ENCODE measurements at regions not wholly inside any gene's neighbourhood (a gene's known extent, or its start where the extent isn't known, plus 50 kb on each side); places are given as distances from the start of the nearest gene placed in this dataset.

DNA sequence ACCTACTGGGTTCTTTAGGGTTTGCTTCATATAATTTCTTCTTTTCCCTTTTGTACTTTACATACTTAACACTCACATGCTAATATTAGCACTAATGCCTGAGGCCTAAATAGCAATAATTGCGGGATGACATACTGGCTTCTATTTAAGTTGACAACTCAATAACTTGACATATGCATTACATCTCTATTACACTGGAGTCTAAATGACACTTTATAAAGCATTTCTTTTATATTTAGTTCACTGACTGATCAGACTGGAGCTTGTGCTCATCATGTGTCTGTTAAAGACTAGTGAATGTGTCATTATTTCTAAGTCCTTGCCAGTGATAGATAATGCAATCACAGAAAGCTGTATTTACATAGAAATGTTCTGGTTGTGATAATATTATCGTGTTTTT is 472.1 kb upstream of the SEMA3A start:
- Histone ChIP-seq H3K9ac (ENCODE audit: low read length) (no peak overlapping the region), H3K4me3 (ENCODE audit: low read length) (no peak overlapping the region), H2AFZ (ENCODE audit: low read depth, low read length) (no peak overlapping the region), H3K4me1 (ENCODE audit: low read length) (no peaks in the 10 kb centered on the region), H3K36me3 (replicated peaks; ENCODE audit: low read depth, low read length) (no peaks in the 10 kb centered on the region), H3K27ac (ENCODE audit: low read length) (no peak overlapping the region), H4K20me1 (ENCODE audit: insufficient read depth, low read length) (no peaks in the 10 kb centered on the region), H3K27me3 (ENCODE audit: low read depth, low read length) (no peaks in the 10 kb centered on the region), H3K79me2 (ENCODE audit: low read length) (no peaks in the 10 kb centered on the region), H3K9me3 (ENCODE audit: insufficient read depth, low read length) (no peaks in the 10 kb centered on the region), H3K4me2 (ENCODE audit: low read length) (no peak overlapping the region)
- TF ChIP-seq, protein P1, sequence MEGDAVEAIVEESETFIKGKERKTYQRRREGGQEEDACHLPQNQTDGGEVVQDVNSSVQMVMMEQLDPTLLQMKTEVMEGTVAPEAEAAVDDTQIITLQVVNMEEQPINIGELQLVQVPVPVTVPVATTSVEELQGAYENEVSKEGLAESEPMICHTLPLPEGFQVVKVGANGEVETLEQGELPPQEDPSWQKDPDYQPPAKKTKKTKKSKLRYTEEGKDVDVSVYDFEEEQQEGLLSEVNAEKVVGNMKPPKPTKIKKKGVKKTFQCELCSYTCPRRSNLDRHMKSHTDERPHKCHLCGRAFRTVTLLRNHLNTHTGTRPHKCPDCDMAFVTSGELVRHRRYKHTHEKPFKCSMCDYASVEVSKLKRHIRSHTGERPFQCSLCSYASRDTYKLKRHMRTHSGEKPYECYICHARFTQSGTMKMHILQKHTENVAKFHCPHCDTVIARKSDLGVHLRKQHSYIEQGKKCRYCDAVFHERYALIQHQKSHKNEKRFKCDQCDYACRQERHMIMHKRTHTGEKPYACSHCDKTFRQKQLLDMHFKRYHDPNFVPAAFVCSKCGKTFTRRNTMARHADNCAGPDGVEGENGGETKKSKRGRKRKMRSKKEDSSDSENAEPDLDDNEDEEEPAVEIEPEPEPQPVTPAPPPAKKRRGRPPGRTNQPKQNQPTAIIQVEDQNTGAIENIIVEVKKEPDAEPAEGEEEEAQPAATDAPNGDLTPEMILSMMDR (IDR thresholded peaks at IDR 0.05; ENCODE audit: low read depth, low read length): no peak

DNA sequence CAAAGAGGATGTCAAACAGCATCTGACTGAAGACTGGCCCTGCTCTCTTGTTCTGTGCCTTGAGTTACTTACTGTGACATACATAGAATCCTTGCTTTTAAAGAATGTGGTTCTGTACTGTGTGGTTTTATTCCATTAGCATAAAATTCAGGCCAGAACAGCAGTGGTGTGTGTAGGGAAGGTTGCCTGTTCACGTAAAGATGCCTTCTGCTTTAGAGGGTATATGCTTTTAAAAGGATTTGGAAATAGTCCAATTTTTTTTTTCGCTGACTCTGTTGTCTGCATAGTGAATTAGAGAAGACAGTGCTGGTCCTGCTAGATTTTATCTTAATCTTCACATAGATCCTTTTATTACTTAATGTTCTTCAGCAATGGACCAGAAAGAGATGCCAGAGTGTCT is 470.8 kb upstream of the SEMA3A start:
- no peaks in the 10 kb centered on the region for H4K20me1 ChIP-seq (ENCODE audit: insufficient read depth, low read length)
- H3K27ac ChIP-seq (ENCODE audit: low read length): no peak overlapping the region
- no peaks in the 10 kb centered on the region for H3K36me3 ChIP-seq (replicated peaks; ENCODE audit: low read depth, low read length)
- H3K4me1 ChIP-seq (ENCODE audit: low read length): no peaks in the 10 kb centered on the region
- H3K9me3 ChIP-seq (ENCODE audit: insufficient read depth, low read length): no peaks in the 10 kb centered on the region
- no peaks in the 10 kb centered on the region for H3K79me2 ChIP-seq (ENCODE audit: low read length)
- no peaks in the 10 kb centered on the region for H3K27me3 ChIP-seq (ENCODE audit: low read depth, low read length)
- no peak overlapping the region for H3K9ac ChIP-seq (ENCODE audit: low read length)
- H3K4me2 ChIP-seq (ENCODE audit: low read length): no peak overlapping the region
- TF ChIP-seq, protein P1 (IDR thresholded peaks at IDR 0.05; ENCODE audit: low read depth, low read length): no peak
- no peak for TF ChIP-seq EZH2phosphoT487 (IDR thresholded peaks at IDR 0.05; ENCODE audit: low read depth)
- H3K4me3 ChIP-seq (ENCODE audit: low read length): no peak overlapping the region
- H2AFZ ChIP-seq (ENCODE audit: low read depth, low read length): no peak overlapping the region

DNA sequence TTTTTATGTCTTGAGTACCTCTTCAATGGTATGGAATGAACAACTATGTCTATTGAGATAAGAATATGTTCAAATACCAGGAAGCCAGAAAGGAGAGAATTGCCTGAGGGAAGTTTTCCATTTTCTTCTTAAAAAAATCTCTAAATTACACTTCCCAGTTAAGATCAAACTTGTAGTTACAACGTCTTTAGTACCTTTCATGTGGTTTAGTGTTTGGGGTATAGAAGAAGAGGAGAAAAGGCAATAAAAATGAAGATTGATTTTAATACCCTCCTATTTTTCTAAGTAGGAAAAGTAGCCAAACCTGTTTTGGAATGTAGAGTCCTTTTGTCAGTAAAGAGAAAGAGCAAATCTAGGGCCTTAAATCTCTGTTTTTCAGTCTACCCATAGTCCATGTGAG is 470.0 kb upstream of the SEMA3A start:
- H3K79me2 ChIP-seq (ENCODE audit: low read length): no peaks in the 10 kb centered on the region
- H3K4me1 ChIP-seq (ENCODE audit: low read length): no peaks in the 10 kb centered on the region
- no peak overlapping the region for H3K9ac ChIP-seq (ENCODE audit: low read length)
- H3K27me3 ChIP-seq (ENCODE audit: low read depth, low read length): no peaks in the 10 kb centered on the region
- no peak overlapping the region for H3K4me2 ChIP-seq (ENCODE audit: low read length)
- no peak overlapping the region for H3K4me3 ChIP-seq (ENCODE audit: low read length)
- no peaks in the 10 kb centered on the region for H3K9me3 ChIP-seq (ENCODE audit: insufficient read depth, low read length)
- H4K20me1 ChIP-seq (ENCODE audit: insufficient read depth, low read length): no peaks in the 10 kb centered on the region
- no peak for TF ChIP-seq EZH2phosphoT487 (IDR thresholded peaks at IDR 0.05; ENCODE audit: low read depth)
- TF ChIP-seq, protein P1 (IDR thresholded peaks at IDR 0.05; ENCODE audit: low read depth, low read length): no peak
- no peak overlapping the region for H2AFZ ChIP-seq (ENCODE audit: low read depth, low read length)
- H3K36me3 ChIP-seq (replicated peaks; ENCODE audit: low read depth, low read length): no peaks in the 10 kb centered on the region
- no peak overlapping the region for H3K27ac ChIP-seq (ENCODE audit: low read length)

DNA sequence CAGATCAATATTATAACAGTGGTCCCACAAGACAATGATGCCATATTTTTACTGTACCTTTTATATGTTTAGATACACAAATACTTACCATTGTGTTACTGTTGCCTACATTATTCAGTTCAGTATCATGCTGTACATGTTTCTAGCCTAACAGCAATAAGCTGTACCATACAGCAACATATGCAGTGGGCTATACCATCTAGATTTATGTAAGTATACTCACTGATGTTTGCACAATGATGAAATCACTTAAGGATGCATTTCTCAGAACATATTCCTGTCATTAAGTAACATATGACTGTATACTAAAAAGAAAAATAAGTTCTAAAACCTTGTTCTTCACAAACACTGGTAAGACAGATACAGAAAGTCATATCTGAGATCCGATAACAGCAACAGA is 468.6 kb upstream of the SEMA3A start:
- Histone ChIP-seq H3K4me1 (ENCODE audit: low read length) (no peaks in the 10 kb centered on the region), H3K9ac (ENCODE audit: low read length) (no peak overlapping the region), H3K4me2 (ENCODE audit: low read length) (no peak overlapping the region), H3K79me2 (ENCODE audit: low read length) (no peaks in the 10 kb centered on the region), H3K27me3 (ENCODE audit: low read depth, low read length) (no peaks in the 10 kb centered on the region), H2AFZ (ENCODE audit: low read depth, low read length) (no peak overlapping the region), H3K27ac (ENCODE audit: low read length) (no peak overlapping the region), H3K36me3 (replicated peaks; ENCODE audit: low read depth, low read length) (no peaks in the 10 kb centered on the region), H3K4me3 (ENCODE audit: low read length) (no peak overlapping the region), H4K20me1 (ENCODE audit: insufficient read depth, low read length) (no peaks in the 10 kb centered on the region), H3K9me3 (ENCODE audit: insufficient read depth, low read length) (no peaks in the 10 kb centered on the region)
- TF ChIP-seq EZH2phosphoT487 (IDR thresholded peaks at IDR 0.05; ENCODE audit: low read depth): no peak

DNA sequence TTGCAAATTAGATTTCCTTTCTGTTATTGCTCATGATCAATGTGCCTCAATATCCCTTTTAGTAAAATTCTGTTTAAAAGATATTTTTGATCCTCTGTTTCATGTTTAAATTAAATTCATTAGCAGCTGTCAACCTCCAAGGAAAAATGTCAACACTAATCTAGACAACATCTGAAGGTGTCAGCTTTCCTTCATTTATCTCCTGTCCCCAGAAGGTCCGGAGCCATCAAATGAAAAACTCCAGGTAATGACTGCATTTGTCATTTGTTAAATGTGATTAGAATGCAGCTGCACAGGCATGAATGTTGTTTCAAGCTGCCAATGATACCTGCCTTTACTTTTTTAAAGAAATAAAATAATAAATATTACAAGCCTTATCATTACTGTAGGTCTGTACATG is 463.7 kb upstream of the SEMA3A start:
- Histone ChIP-seq H3K79me2 (ENCODE audit: low read length) (no peaks in the 10 kb centered on the region), H3K4me3 (ENCODE audit: low read length) (no peak overlapping the region), H3K9me3 (ENCODE audit: insufficient read depth, low read length) (no peaks in the 10 kb centered on the region), H3K27me3 (ENCODE audit: low read depth, low read length) (no peaks in the 10 kb centered on the region), H3K9ac (ENCODE audit: low read length) (no peak overlapping the region), H3K27ac (ENCODE audit: low read length) (no peak overlapping the region), H2AFZ (ENCODE audit: low read depth, low read length) (no peak overlapping the region), H3K36me3 (replicated peaks; ENCODE audit: low read depth, low read length) (no peaks in the 10 kb centered on the region), H3K4me2 (ENCODE audit: low read length) (no peak overlapping the region), H3K4me1 (ENCODE audit: low read length) (no peaks in the 10 kb centered on the region), H4K20me1 (ENCODE audit: insufficient read depth, low read length) (no peaks in the 10 kb centered on the region)
- TF ChIP-seq EZH2phosphoT487 (IDR thresholded peaks at IDR 0.05; ENCODE audit: low read depth): no peak
- TF ChIP-seq, protein P1 (IDR thresholded peaks at IDR 0.05; ENCODE audit: low read depth, low read length): no peak

Data from OCI-LY3 (cell line).